H4 (cell line): ENCODE measurements at regions not wholly inside any gene's neighbourhood (a gene's known extent, or its start where the extent isn't known, plus 50 kb on each side); places are given as distances from the start of the nearest gene placed in this dataset.
"Not testable (repeated sequence)": the region's sequence is repeated elsewhere in the genome, so short reads cannot be mapped to it uniquely, and the experiment has no call there.

ENCODE experiments used
- DNase-seq: peaks from one replicate; pipeline ENCODE4 v3.0.0-alpha.2; 2015; ENCODE audit warnings: low spot score

DNA sequence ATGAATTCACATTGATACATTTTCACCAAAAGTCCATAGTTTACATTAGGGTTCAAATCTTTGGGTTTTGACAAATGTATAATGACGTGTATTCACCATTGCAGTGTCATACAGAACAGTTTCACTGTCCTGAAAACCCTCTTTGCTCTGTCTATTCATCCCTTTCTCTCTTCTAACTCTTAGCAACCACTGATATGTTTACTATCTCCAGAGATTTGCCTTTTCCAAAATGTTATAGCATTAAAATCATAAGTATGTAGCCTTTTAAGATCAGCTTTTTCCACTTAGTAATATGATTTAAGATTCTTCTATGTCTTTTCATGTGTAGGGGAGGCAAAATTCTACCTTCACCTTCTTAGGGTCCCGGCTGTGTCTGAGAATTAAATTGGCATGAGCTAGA is 203.8 kb downstream of the TPRG1 start:
- DNase-seq, result no peak

DNA sequence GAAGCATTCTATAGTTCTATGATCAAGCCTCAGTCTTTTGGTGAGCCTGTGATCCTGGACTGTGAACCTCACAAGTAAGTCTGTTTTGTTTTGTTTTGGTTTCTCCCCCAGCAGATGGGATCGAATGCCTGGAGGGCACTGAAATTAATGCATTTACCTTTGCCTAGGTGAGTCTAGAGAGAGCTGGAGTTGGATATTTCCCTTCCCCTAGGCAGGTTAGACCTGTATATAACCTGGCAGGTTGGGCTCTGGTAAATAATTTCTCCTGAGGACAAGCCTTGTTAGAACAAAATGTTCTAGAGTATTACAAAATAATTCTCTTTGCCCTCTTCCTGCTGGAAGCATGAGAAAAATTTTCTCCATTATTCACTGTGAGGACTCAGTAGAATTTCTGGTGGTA is 211.9 kb downstream of the TPRG1 start:
- DNase-seq, result no peak

DNA sequence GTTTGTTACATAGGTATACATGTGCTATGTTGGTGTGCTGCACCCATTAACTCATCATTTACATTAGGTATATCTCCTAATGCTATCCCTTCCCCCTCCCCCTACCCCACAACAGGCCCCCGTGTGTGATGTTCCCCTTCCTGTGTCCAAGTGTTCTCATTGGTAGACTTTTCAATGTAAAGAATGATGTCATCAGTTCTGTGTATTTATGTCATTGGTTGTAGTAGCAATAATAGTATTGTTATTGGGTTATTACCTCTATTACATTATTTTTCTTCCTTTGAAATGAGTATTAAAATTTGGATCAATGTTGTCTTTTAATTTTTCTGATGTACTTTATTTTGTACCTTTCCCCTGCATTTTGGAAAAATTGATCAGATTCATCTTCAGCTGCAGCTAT is 214.1 kb downstream of the TPRG1 start:
- DNase-seq, result not testable (repeated sequence)

DNA sequence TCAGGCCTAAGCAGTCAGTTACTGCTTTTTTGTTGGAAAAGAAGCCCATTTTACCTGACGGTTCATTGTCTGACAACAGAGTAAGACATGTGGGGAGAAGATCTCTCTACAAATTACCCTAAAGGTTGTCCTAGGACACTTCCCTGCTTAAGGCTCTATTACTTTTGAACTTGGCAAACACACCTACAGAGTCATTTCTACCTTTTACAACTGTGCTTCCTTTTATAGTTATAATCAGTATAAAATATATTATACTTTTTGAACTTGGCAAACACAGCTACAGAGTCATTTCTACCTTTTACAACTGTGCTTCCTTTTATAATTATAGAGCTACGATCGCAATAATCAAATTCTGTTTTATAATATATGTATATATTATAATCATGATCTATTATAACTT is 215.0 kb downstream of the TPRG1 start:
- no peak for DNase-seq

DNA sequence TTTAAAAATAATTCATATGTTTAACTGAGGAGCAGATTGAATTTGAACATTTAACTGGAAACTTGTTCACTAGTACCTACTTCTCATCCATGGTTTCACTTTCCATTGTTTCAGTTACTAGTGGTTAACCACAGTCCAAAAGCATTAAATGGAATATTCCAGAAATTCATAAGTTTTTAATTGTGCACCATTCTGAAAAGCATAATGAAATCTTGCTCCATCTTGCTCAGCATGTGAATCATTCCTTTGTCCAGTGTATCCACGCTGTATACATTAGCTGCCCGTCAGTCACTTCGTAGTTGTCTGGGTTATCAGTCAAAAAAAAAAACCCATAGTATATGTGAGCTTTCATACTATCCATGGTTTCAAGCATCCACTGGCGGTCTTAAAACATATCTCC is 217.6 kb downstream of the TPRG1 start:
- peak; percentile 32 for DNase-seq

DNA sequence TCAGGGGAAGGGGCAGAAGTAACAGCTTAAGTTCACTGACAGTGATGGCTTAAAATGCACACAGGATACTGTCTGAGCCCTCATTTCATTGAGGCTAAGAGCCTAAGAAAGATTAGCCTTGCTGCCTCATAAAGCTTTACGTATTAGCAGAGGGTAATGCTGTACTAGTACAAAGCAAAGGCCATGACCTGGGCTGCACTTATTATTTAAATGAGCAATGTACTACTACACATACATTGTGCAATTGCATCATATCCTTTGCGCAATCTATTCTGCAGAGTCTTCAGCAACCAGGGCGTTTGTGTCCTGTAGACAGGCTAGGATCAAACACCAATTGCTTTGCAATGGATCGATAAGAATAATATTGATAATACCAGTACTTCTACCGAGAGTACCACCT is 221.8 kb downstream of the TPRG1 start:
- no peak for DNase-seq

DNA sequence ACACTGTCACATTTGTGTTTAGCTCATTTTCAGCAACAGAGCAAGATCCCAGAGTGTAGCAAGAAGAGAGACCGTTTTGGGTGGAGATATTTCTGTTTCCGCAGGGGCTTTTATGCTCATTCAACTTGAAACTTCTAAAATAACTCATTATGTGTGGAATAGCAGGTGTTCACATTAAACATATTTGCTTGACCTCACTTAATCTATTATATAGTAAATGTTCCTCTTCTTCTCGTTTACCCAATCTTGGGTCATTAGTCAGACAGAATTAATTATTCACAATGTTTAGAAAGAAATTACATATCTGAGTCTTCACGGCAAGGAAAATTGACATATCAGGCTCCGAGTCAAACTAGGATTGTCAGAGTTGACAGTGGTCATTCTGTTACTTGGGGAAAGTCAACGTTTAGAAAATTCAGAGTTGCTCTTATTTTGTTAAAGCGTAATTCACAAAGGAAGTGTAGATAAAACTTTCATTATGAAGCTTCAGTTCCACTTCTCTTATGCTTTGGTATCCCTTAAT is 222.9 kb downstream of the TPRG1 start:
- DNase-seq, result no peak

DNA sequence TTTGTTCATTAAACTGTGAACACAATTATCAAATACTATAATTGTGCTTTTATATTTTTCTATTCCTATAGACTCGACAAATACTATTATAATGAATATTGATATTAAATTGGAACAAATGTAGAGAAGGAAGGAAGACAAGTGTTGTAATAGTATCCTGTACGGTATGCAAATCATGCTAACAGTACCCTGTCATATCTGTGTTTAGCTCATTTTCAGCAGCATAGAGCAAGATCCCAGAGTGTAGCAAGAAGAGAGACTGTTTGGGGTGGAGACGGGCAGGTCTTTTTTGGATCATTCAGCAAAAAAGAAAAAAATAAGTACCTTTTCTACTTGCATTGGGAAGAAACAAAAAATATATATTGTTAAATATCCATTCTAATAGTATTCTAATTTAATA is 224.1 kb downstream of the TPRG1 start:
- no peak for DNase-seq

DNA sequence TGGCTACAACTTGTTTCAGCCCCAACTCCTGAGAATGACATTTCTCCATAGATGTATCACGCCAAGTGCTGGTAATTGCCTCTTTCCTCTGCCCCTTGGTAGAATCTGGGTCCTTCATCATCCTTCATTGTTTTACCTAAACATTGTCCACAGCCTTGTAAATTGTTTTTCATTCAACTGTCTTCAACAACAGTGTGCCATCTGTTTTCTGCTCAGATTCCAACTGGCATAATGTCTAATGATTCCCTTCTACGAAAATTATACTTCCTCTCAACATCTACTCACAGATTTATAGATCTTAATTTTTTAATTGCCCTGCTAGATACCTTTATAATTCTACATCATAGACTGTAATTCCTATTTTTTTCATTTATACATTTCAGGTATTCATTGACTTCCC is 226.9 kb downstream of the TPRG1 start:
- no peak for DNase-seq

DNA sequence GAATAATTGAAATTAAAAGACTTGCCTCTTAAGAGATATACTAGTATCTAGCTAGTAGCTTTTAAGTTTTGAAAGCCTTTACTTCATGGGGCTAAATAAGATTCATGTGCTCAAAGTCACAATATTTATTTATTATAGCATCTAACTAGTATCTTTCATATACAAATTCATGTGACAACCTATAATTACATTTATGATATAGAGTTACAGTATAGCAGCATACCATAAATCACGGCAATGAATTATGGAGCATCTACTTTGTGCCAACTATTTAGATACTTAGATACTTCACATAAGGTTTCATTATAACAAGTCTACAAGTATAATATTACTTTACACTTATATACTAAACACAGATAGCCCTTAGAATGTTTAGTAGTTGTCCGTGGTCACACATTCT is 229.4 kb downstream of the TPRG1 start:
- no peak for DNase-seq

DNA sequence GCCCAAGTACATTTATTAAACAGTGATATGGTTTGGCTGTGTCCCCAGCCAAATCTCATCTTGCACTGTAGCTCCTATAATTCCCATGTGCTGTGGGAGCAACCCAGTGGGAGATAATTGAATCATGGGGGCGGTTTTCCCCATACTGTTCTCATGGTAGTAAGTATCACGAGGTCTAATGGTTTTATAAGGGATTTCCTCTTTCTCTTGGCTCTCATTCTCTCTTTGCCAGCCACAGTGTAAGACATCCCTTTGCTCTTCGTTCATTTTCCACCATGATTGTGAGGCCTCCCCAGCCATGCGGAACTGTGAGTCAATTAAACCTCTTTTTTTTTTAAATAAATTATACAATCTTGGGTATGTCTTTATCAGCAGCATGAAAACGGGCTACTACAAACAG is 228.0 kb upstream of the TP63 start:
- no peak for DNase-seq

DNA sequence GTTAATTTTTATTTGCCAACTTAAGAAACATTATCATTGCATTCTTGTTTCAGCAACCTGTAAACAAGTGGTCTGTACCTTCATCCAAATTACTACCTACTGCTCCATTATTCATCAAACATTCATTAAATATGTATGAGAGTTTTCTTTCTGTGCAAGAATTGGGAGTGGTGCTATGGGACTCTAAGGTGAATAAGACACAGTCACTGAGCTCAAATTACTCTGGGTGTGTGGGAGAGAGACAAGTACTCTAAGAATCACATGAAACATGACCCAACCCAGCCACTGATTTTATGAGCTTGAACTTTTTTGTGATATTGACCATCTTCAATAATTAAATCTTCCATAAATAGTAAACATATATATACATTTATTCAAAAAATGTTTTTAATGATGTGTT is 227.2 kb upstream of the TP63 start:
- no peak for DNase-seq

DNA sequence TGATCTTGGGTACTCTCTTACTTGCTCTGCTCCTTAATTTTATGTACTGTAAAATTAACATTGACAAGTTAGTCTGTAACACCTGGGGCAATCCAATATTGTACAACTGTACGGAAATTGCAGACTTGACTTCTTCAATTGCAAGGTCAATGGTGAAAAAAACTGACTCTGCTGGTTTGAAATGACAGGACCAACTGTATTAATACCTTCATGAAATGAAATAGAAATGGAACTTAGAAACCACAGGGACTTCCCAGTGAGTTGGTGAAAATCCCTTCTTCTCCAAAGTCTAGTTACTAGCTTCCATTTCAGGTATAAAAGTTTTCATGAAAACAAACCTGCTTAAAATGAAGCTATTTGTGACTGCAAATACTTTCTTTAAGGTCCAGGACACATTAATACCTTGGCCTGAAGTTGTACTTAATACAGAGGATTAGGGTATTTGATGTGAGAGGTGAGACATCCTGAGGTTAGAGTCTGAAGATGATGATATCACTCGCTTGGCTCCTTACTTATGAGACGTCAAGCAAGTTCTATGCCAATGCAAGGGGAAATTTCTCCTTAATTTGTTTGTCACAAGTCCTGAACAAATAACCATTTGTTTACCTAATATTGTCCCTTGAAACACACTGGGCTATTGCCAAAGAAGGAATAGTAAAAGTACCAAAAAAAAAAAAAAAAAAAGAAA is 226.2 kb upstream of the TP63 start:
- no peak for DNase-seq

DNA sequence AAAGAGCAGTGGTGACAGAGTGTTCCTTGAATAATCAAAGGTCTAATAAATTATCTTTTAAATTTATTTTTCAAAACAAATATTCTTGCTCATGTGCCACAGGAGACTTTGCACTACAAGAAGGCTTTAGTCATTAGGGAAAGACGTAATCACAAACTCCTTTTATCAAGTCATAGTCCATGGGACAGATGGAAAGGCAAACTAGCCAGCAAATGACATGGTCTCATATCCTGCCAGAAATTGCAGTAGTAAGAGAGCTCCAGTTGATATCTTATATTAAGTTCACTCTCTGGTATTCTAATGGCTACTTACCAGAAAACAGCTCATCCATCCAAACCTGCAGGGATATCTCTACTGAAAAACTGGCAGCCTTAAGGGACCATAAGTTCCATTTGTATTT is 225.0 kb upstream of the TP63 start:
- no peak for DNase-seq

DNA sequence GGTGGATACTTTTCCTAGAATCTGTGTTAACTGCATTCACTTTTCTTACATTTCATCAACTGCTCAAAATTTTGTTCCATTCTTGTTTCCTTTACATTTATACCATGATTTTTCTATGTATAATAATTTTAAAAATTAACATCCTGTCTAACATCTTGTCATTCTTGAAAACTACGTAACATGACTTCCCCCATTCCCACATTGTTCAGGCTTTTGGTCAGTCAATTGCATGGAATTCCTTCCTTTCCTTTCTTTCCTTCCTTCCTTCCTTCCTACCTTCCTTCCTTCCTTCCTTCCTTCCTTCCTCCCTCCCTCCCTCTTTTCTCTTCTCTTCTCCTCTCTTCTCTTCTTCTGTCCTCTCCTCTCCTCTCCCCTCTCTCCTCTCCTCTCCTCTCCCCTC is 220.7 kb upstream of the TP63 start:
- no peak for DNase-seq

DNA sequence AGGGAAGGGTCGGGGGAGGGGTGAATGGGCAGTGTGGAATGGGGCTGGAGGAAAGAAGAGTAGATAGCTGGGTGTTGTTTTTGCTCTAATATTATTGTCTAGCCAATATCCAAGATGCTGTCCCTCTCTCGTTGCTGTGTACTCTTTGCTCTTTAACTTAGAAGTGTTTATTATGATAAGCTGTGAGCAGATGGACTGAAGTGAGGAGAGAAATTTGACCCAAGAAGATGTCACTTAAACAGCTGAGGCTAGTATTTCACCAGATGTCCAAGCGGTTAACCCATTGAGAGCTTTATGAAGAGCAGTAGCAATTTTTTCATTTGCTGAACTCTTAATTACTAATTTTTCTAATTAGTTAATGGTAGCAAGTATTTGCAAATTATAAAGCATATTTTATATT is 212.2 kb upstream of the TP63 start:
- no peak for DNase-seq

DNA sequence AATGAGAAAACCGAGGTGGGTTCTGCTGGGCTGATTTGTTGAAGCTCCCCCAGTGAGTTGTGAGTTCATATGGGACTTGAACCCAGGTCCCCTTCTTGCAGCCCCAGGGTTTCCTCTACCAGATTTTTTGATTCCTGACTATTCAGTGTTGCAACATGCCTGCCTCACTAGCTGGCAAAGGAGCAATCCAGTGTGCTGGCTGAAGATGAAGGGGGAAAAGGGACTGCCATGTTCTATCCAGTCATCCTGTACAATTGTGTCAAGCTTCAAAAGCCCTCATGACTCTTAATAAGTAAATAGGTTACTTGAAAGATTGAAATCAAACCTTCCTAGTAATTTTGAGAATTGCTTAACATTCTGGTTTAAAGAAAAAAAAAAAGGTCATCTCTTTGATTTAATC is 211.5 kb upstream of the TP63 start:
- no peak for DNase-seq

DNA sequence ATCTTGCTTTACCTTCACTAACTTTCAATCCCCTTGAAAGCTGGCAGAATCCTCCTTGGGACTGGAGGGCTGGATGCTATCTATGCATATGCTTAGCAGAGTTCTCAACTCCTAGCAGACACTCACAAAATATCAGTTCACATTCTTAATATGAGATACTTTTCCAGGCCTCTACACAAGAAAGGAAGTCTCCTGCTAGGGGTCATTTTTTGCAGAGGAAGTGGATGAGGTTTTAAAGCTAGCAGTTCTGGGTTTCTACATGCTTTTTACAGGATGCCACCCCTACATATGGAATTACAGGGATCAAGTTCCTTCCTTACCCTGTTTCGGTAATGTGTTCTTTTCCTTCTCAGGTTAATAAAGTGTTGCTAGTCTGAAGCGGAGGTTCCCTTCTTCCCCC is 206.3 kb upstream of the TP63 start:
- DNase-seq, result no peak

DNA sequence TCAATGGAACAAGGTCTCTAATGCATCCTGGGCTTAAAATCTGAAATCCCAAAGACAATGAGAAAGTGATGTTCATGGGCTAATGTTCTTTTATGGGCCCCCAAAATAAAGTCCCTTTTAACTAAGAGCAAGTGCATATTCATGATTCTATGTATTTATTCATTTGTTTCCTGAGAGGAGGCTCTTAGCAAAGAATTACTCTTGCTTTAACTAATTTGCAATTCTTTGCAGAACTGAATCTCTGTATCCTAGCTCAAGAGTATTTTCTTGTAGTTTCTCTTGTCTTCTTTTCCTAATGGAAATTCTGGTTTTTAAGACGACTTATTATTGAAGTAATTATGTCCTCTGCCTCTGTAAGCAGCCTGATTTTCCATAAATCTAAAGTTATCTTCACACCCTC is 202.2 kb upstream of the TP63 start:
- DNase-seq, result no peak

DNA sequence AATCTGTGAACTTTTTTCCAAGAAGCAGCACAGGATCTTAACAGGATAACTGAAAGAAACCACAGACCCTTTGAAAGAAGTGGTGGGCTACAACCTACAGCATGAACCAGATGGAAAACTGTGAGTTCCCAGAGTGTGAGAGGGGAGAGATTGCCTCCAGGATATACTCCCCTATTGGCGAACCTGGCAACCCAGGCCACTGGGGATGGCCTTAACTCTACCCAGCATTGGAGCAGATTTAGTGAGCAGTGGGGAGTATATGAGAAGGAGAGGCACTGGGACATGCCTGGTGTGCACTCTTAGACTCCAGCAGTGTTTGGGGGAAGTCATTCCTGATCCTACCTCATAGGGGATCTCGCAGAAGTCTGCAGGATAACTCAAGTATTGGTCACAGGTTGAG is 201.0 kb upstream of the TP63 start:
- no peak for DNase-seq

DNA sequence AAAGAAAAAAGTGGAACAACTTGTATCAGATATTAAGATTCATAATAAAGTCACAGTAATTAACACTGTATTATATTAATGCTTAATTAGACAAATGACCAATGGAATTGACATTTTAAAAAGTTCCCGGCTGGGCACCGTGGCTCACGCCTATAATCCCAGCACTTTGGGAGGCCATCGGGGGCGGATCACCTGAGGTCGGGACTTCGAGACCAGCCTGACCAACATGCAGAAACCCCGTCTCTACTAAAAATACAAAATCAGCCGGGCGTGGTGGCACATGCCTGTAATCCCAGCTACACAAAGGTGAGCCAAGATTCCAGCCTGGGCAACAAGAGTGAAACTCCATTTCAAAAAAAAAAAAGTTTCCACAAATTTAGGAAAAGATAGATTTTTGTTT is 188.9 kb upstream of the TP63 start:
- not testable (repeated sequence) for DNase-seq

DNA sequence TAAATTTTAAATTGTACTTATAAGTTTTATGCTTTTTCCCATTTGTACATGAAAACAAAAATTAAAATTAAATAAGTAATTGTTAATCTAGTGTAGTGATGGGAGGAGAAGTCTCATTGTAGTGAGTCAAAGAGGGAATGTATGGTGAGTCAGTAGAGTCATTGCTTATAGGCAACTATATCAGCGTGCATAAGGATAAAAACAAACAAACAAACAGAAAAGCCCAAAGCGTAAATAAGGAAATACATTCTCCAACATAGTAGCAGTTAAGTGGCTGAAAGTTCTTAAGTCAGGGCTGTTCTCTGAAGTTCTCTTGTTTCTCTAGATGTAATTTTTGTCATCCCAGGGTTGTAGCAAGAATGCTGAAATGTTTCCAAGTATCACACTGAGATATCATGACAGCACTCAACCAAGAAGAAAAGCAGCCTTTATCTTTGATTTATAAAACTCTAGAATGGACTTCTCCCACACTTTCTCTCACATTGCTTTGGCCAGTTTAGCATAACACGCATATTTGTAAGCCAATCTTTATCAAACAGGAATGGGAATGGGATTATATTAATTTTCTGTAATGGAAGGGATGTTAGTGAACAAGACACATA is 184.1 kb upstream of the TP63 start:
- no peak for DNase-seq

DNA sequence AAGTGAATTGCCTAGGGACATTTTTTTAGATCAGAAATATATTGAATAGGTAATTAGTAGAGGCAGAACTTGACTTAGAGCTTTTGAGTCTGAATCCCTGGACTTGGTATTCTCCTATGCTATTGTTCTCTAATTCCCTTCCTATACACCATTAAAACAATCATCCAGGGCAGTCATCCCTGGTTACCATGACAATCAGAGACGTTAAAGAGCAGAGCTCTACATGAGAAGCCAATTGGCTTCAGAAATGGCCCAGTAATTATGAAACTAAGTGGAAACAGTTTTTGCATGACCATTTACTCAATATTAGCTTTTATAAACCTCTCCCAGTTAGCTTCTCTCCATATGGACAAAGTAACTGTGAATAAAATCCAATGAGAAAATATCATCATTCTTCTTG is 182.1 kb upstream of the TP63 start:
- DNase-seq, result no peak

DNA sequence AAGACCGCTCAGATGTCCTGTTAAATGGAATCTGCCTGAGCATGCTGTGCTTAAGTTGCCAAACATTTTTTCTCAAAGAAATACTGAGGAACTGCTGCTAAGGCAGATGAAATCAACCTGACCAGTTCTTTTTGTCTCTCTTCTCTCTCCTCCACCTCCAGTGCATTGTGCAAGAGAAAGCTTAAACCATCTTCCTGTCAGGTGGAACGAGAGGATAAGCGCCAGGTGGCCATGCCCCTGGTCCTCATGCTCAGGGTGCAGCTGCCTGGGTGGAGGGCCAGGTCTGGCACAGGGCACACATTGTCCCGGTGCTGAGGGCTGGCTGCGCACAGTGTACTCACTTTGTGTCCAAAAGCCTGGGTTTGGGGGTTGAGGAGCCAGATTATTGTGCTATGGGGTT is 176.2 kb upstream of the TP63 start:
- no peak for DNase-seq
